OCI-LY3 (cell line): ENCODE measurements at regions not wholly inside any gene's neighbourhood (a gene's known extent, or its start where the extent isn't known, plus 50 kb on each side); places are given as distances from the start of the nearest gene placed in this dataset.

Experiments
- EZH2phosphoT487 ChIP-seq: fragments of 200-600 bp; shearing (Covaris generic); IDR thresholded peaks from 2 replicates; pipeline ENCODE4 v1.6.1; 2018; ENCODE audit warnings: antibody characterized with exemption, mixed run types, low read depth
- TF ChIP-seq, protein P1 (sequence below): fragments of 200-600, 300-600 bp; sonication (generic); IDR thresholded peaks from 2 replicates; pipeline ENCODE4 v1.5.1; 2014; ENCODE audit warnings: antibody characterized with exemption, low read length, low read depth

DNA sequence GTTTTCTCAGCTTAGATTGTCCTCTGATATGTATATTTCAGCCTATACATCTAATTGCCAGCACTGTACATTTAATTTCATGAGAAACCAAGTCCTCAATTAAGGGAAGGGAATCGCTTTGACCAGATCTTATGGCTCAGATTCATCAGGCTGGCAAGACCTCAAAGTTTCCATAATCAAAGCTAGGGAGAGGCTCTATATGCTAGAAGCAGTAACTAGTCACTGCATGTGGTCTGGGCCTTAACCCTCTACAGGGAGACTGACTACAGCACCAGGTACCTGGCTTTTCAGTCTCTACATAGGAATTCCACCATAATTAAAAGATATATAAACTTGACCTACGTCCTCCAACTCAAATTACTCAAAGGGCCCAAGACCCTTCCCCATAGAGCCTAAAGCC lies 97.4 kb upstream of the JAZF1 start:
- TF ChIP-seq, protein P1, sequence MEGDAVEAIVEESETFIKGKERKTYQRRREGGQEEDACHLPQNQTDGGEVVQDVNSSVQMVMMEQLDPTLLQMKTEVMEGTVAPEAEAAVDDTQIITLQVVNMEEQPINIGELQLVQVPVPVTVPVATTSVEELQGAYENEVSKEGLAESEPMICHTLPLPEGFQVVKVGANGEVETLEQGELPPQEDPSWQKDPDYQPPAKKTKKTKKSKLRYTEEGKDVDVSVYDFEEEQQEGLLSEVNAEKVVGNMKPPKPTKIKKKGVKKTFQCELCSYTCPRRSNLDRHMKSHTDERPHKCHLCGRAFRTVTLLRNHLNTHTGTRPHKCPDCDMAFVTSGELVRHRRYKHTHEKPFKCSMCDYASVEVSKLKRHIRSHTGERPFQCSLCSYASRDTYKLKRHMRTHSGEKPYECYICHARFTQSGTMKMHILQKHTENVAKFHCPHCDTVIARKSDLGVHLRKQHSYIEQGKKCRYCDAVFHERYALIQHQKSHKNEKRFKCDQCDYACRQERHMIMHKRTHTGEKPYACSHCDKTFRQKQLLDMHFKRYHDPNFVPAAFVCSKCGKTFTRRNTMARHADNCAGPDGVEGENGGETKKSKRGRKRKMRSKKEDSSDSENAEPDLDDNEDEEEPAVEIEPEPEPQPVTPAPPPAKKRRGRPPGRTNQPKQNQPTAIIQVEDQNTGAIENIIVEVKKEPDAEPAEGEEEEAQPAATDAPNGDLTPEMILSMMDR, result no peak
- no peak for TF ChIP-seq EZH2phosphoT487
